T-helper 17 cell (primary cell): ENCODE measurements at regions not wholly inside any gene's neighbourhood (a gene's known extent, or its start where the extent isn't known, plus 50 kb on each side); places are given as distances from the start of the nearest gene placed in this dataset.

Experiments
- ATAC-seq: fragments of 150-1000 bp; cut with Tn5 transposase; 2 replicates; pipeline ENCODE4 v1.10.0; 2021; ENCODE audit warnings: mild to moderate bottlenecking, moderate library complexity
- DNase-seq, 3 donors: peaks; one replicate each; pipeline versions ENCODE4 v3.0.0 to v3.0.0-alpha.2; 2020 to 2021
- H3K9me3 ChIP-seq: one replicate; pipeline ENCODE4 v1.7.0; 2013; ENCODE audit warnings: low read length, mild to moderate bottlenecking; ENCODE audit not compliant: control insufficient read depth, poor library complexity, severe bottlenecking
- H3K27ac Mint-ChIP-seq: one replicate; pipeline ENCODE4 v1.8.0; 2022; ENCODE audit warnings: mild to moderate bottlenecking, moderate library complexity, mixed read lengths
- H3K27me3 Mint-ChIP-seq: one replicate; pipeline ENCODE4 v1.8.0; 2022; ENCODE audit warnings: mixed read lengths
- H3K36me3 Mint-ChIP-seq: one replicate; pipeline ENCODE4 v1.8.0; 2022; ENCODE audit warnings: low read depth, mixed read lengths
- H3K4me1 Mint-ChIP-seq: one replicate; pipeline ENCODE4 v1.8.0; 2022; ENCODE audit warnings: mild to moderate bottlenecking, mixed read lengths
- H3K4me3 Mint-ChIP-seq: one replicate; pipeline ENCODE4 v1.8.0; 2022; ENCODE audit warnings: mild to moderate bottlenecking, moderate library complexity, mixed read lengths

- no peak for DNase-seq
- no peak for ATAC-seq
- Mint-ChIP-seq H3K36me3 (no peaks in the 10 kb centered on the region), H3K27me3 (peaks cover 8% of the 10 kb centered on the region), H3K4me3 (no peak overlapping the region), H3K27ac (no peak overlapping the region), H3K4me1 (peaks cover 2% of the 10 kb centered on the region)
- H3K9me3 ChIP-seq = no peaks in the 10 kb centered on the region
These were observed 58.6 kb upstream of the NYAP2 start for GRCh38 chr2:225340923-225341322.

GRCh38 chr2:225337183-225337582 lies 62.3 kb upstream of the NYAP2 start:
- H3K4me3 Mint-ChIP-seq = no peak overlapping the region
- ATAC-seq = no peak
- no peaks in the 10 kb centered on the region for H3K36me3 Mint-ChIP-seq
- no peak for DNase-seq
- no peaks in the 10 kb centered on the region for H3K9me3 ChIP-seq
- H3K4me1 Mint-ChIP-seq = no peaks in the 10 kb centered on the region
- peaks cover 8% of the 10 kb centered on the region for H3K27me3 Mint-ChIP-seq
- H3K27ac Mint-ChIP-seq = no peak overlapping the region

GRCh38 chr2:225334514-225334913 lies 65.0 kb upstream of the NYAP2 start:
- Mint-ChIP-seq H3K4me1 (no peaks in the 10 kb centered on the region), H3K27ac (no peak overlapping the region), H3K4me3 (no peak overlapping the region), H3K27me3 (peaks cover 8% of the 10 kb centered on the region), H3K36me3 (no peaks in the 10 kb centered on the region)
- no peak for ATAC-seq
- DNase-seq = no peak
- no peaks in the 10 kb centered on the region for H3K9me3 ChIP-seq

GRCh38 chr2:225328192-225328591 lies 71.3 kb upstream of the NYAP2 start:
- Mint-ChIP-seq H3K27me3 (peaks cover 4% of the 10 kb centered on the region), H3K36me3 (no peaks in the 10 kb centered on the region), H3K4me3 (no peak overlapping the region), H3K4me1 (no peaks in the 10 kb centered on the region), H3K27ac (no peak overlapping the region)
- DNase-seq = no peak
- no peak for ATAC-seq
- no peaks in the 10 kb centered on the region for H3K9me3 ChIP-seq

- H3K9me3 ChIP-seq = no peaks in the 10 kb centered on the region
- H3K4me3 Mint-ChIP-seq = no peak overlapping the region
- ATAC-seq (no peak), DNase-seq (no peak)
- H3K27ac Mint-ChIP-seq = no peak overlapping the region
- peaks cover 4% of the 10 kb centered on the region for H3K27me3 Mint-ChIP-seq
- H3K4me1 Mint-ChIP-seq = no peaks in the 10 kb centered on the region
- H3K36me3 Mint-ChIP-seq = no peaks in the 10 kb centered on the region
These were observed 72.5 kb upstream of the NYAP2 start for GRCh38 chr2:225326969-225327368.

- H3K27ac Mint-ChIP-seq = no peak overlapping the region
- no peaks in the 10 kb centered on the region for H3K36me3 Mint-ChIP-seq
- H3K9me3 ChIP-seq = no peaks in the 10 kb centered on the region
- no peaks in the 10 kb centered on the region for H3K4me1 Mint-ChIP-seq
- no peak overlapping the region for H3K4me3 Mint-ChIP-seq
- DNase-seq (no peak), ATAC-seq (no peak)
- H3K27me3 Mint-ChIP-seq = no peaks in the 10 kb centered on the region
These were observed 79.6 kb upstream of the NYAP2 start for GRCh38 chr2:225319872-225320271.

- no peak for DNase-seq
- Mint-ChIP-seq H3K4me3 (no peak overlapping the region), H3K27ac (no peak overlapping the region), H3K27me3 (no peaks in the 10 kb centered on the region), H3K4me1 (no peaks in the 10 kb centered on the region), H3K36me3 (no peaks in the 10 kb centered on the region)
- H3K9me3 ChIP-seq = no peaks in the 10 kb centered on the region
- ATAC-seq = no peak
These were observed 81.1 kb upstream of the NYAP2 start for GRCh38 chr2:225318440-225318839.

GRCh38 chr2:225317186-225317585 lies 82.3 kb upstream of the NYAP2 start:
- H3K27ac Mint-ChIP-seq = no peak overlapping the region
- no peaks in the 10 kb centered on the region for H3K4me1 Mint-ChIP-seq
- H3K4me3 Mint-ChIP-seq = no peak overlapping the region
- H3K9me3 ChIP-seq = no peaks in the 10 kb centered on the region
- DNase-seq (no peak), ATAC-seq (no peak)
- H3K36me3 Mint-ChIP-seq = no peaks in the 10 kb centered on the region
- H3K27me3 Mint-ChIP-seq = no peaks in the 10 kb centered on the region

- DNase-seq (no peak), ATAC-seq (no peak)
- no peak overlapping the region for H3K27ac Mint-ChIP-seq
- H3K4me3 Mint-ChIP-seq = no peak overlapping the region
- H3K36me3 Mint-ChIP-seq = peaks cover 2% of the 10 kb centered on the region
- peaks cover 15% of the 10 kb centered on the region for H3K27me3 Mint-ChIP-seq
- H3K4me1 Mint-ChIP-seq = no peaks in the 10 kb centered on the region
- H3K9me3 ChIP-seq = no peaks in the 10 kb centered on the region
These were observed 88.8 kb upstream of the NYAP2 start for GRCh38 chr2:225310745-225311144.

GRCh38 chr2:225309516-225309915 lies 90.0 kb upstream of the NYAP2 start:
- Mint-ChIP-seq H3K27me3 (peaks cover 15% of the 10 kb centered on the region), H3K36me3 (peaks cover 2% of the 10 kb centered on the region), H3K27ac (no peak overlapping the region), H3K4me3 (no peak overlapping the region), H3K4me1 (no peaks in the 10 kb centered on the region)
- H3K9me3 ChIP-seq = no peaks in the 10 kb centered on the region
- DNase-seq (no peak), ATAC-seq (no peak)

GRCh38 chr2:225296951-225297350 lies 102.6 kb upstream of the NYAP2 start:
- DNase-seq (no peak), ATAC-seq (no peak)
- no peaks in the 10 kb centered on the region for H3K9me3 ChIP-seq
- no peak overlapping the region for H3K4me3 Mint-ChIP-seq
- no peaks in the 10 kb centered on the region for H3K4me1 Mint-ChIP-seq
- H3K36me3 Mint-ChIP-seq = no peaks in the 10 kb centered on the region
- H3K27ac Mint-ChIP-seq = no peak overlapping the region
- peaks cover 22% of the 10 kb centered on the region for H3K27me3 Mint-ChIP-seq

- no peaks in the 10 kb centered on the region for H3K36me3 Mint-ChIP-seq
- H3K4me3 Mint-ChIP-seq = no peak overlapping the region
- DNase-seq (no peak), ATAC-seq (no peak)
- peaks cover 22% of the 10 kb centered on the region for H3K27me3 Mint-ChIP-seq
- no peaks in the 10 kb centered on the region for H3K9me3 ChIP-seq
- H3K27ac Mint-ChIP-seq = no peak overlapping the region
- no peaks in the 10 kb centered on the region for H3K4me1 Mint-ChIP-seq
These were observed 104.4 kb upstream of the NYAP2 start for GRCh38 chr2:225295102-225295501.

GRCh38 chr2:225293638-225294037 lies 105.9 kb upstream of the NYAP2 start:
- ATAC-seq = no peak
- DNase-seq = no peak
- no peaks in the 10 kb centered on the region for H3K36me3 Mint-ChIP-seq

GRCh38 chr2:225290757-225291400 lies 108.6 kb upstream of the NYAP2 start:
- Mint-ChIP-seq H3K27ac (no peak overlapping the region), H3K36me3 (no peaks in the 10 kb centered on the region), H3K4me3 (no peak overlapping the region), H3K27me3 (peaks cover 5% of the 10 kb centered on the region), H3K4me1 (no peaks in the 10 kb centered on the region)
- ATAC-seq = no peak
- no peak for DNase-seq
- no peaks in the 10 kb centered on the region for H3K9me3 ChIP-seq

More at GRCh38 chr2:225293638-225294037, 105.9 kb upstream of the NYAP2 start:
- no peak overlapping the region for H3K4me3 Mint-ChIP-seq
- peaks cover 12% of the 10 kb centered on the region for H3K27me3 Mint-ChIP-seq
- no peaks in the 10 kb centered on the region for H3K4me1 Mint-ChIP-seq
- H3K27ac Mint-ChIP-seq = no peak overlapping the region
- no peaks in the 10 kb centered on the region for H3K9me3 ChIP-seq
